OCI-LY1 (cell line): ENCODE measurements at regions not wholly inside any gene's neighbourhood (a gene's known extent, or its start where the extent isn't known, plus 50 kb on each side); places are given as distances from the start of the nearest gene placed in this dataset.

Experiments used
- CTCF ChIP-seq: fragments of 200-600 bp; sonication (generic), shearing (Covaris generic); IDR thresholded peaks from 2 replicates; pipeline ENCODE4 v1.5.1; 2017; ENCODE audit warnings: mild to moderate bottlenecking, antibody characterized with exemption, low read length, moderate library complexity, mixed read lengths
- EZH2 ChIP-seq: fragments of 200-600 bp; sonication (generic), shearing (Covaris generic); IDR thresholded peaks from 2 replicates; pipeline ENCODE4 v1.8.0; 2017; ENCODE audit warnings: borderline replicate concordance, mixed run types, mild to moderate bottlenecking, antibody characterized with exemption, low read length, moderate library complexity, mixed read lengths

- no peak for TF ChIP-seq CTCF
- TF ChIP-seq EZH2: no peak
Observed at GRCh38 chr9:81832571-81833285, 95.5 kb upstream of the SPATA31D4 start.
